Loucy (cell line): ENCODE measurements at regions not wholly inside any gene's neighbourhood (a gene's known extent, or its start where the extent isn't known, plus 50 kb on each side); places are given as distances from the start of the nearest gene placed in this dataset.

ENCODE experiments used
- EZH2phosphoT487 ChIP-seq: fragments of 200-600 bp; IDR thresholded peaks from 2 replicates; pipeline ENCODE4 v1.6.1; 2018; ENCODE audit warnings: antibody characterized with exemption, mild to moderate bottlenecking, moderate library complexity, borderline replicate concordance
- TF ChIP-seq, protein P1 (sequence below): fragments of 200-600 bp; sonication (generic); conservative IDR thresholded peaks from 2 replicates; pipeline ENCODE4 v1.5.1; 2014; ENCODE audit warnings: mild to moderate bottlenecking, antibody characterized with exemption, low read length

DNA sequence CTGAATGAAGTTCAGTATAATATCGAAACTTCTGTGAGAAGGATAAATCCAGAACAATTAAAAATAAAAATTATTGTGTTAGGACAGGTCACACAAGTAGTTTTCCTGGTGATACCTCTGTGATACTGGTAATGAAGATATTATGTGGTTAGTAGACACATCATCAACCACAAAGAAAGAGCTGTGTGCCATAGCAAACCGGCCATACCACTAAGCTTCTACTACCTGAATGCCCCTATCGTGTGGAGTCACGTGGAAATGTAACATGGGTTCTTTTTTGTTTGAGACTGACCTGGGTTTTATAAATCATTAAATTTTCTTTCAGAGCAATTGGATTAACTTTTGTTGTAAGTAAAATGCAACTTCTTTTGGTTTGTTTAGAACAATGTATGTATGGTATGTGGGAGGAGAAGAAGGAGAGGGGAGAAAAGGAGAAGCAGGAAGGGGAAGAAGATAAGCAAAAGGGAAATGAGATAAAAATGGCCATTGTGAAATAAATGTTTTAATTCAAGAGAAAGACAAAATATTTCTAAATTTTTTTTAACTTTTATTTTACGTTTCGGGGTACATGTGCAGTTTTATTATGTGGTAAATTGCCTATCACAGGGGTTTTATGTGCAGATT is 58.2 kb upstream of the LRRC8B start:
- TF ChIP-seq, protein P1, sequence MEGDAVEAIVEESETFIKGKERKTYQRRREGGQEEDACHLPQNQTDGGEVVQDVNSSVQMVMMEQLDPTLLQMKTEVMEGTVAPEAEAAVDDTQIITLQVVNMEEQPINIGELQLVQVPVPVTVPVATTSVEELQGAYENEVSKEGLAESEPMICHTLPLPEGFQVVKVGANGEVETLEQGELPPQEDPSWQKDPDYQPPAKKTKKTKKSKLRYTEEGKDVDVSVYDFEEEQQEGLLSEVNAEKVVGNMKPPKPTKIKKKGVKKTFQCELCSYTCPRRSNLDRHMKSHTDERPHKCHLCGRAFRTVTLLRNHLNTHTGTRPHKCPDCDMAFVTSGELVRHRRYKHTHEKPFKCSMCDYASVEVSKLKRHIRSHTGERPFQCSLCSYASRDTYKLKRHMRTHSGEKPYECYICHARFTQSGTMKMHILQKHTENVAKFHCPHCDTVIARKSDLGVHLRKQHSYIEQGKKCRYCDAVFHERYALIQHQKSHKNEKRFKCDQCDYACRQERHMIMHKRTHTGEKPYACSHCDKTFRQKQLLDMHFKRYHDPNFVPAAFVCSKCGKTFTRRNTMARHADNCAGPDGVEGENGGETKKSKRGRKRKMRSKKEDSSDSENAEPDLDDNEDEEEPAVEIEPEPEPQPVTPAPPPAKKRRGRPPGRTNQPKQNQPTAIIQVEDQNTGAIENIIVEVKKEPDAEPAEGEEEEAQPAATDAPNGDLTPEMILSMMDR: no peak
- TF ChIP-seq EZH2phosphoT487: no peak
